Uterus (tissue), 3 donors: ENCODE measurements at regions not wholly inside any gene's neighbourhood (a gene's known extent, or its start where the extent isn't known, plus 50 kb on each side); places are given as distances from the start of the nearest gene placed in this dataset.

ENCODE experiments used
- DNase-seq, 2 donors: peaks; one replicate each; pipeline ENCODE4 v3.0.0-alpha.2; 2019 to 2020
- H3K27ac ChIP-seq, 2 donors: fragments of 200-600 bp; sonication (generic); 1 replicate in 1 of 2; 2 replicates in 1 of 2; pipeline ENCODE4 v1.5.1; 2016 to 2018
- H3K27me3 ChIP-seq, 2 donors: fragments of 200-600 bp; sonication (generic); one replicate each; pipeline ENCODE4 v1.5.1; 2018 to 2019; ENCODE audit warnings: control low read depth in 1 of 2
- H3K36me3 ChIP-seq, 2 donors: fragments of 200-600 bp; sonication (generic); one replicate each; pipeline ENCODE4 v1.5.1; 2019; ENCODE audit warnings: control low read depth in 1 of 2
- H3K4me1 ChIP-seq, 2 donors: fragments of 200-600 bp; sonication (generic); one replicate each; pipeline ENCODE4 v1.5.1; 2018 to 2019; ENCODE audit warnings: control low read depth in 1 of 2
- H3K4me3 ChIP-seq, 2 donors: fragments of 200-600 bp; sonication (generic); 1 replicate in 1 of 2; 2 replicates in 1 of 2; pipeline ENCODE4 v1.5.1; 2018 to 2019; ENCODE audit warnings: mild to moderate bottlenecking in 1 of 2
- H3K9me3 ChIP-seq, 2 donors: fragments of 200-600 bp; sonication (generic); one replicate each; pipeline ENCODE4 v1.5.1; 2019; ENCODE audit warnings: control low read depth in 1 of 2
- CTCF ChIP-seq, 4 experiments: fragments of 200-600 bp in 2 of 4; fragments of 450-650 bp in 2 of 4; sonication (generic) in 2 of 4; IDR thresholded peaks; one replicate each; pipeline ENCODE4 v1.5.1; 2016 to 2019; ENCODE audit warnings: antibody characterized with exemption in 4 of 4, mild to moderate bottlenecking in 2 of 4, moderate library complexity in 1 of 4
- POLR2A ChIP-seq, 2 donors: fragments of 450-650 bp; IDR thresholded peaks; one replicate each; pipeline ENCODE4 v1.6.1; 2016; ENCODE audit warnings: antibody characterized with exemption in 2 of 2, mild to moderate bottlenecking in 1 of 2, moderate library complexity in 1 of 2
- intact Hi-C: fragments of 100-400 bp; cut with DNase I; formaldehyde crosslinking; loops from one replicate; pipeline ENCODE4 v1.15.1; 2023; ENCODE audit warnings: low total_unique reads
- donor health status: DM: yes; HTN: yes; CAD: no.

- no peak for DNase-seq
- Histone ChIP-seq H3K4me1 (no peaks in the 10 kb centered on the region), H3K9me3 (no peaks in the 10 kb centered on the region), H3K36me3 (no peaks in the 10 kb centered on the region), H3K27me3 (no peaks in the 10 kb centered on the region), H3K27ac (no peak overlapping the region), H3K4me3 (no peak overlapping the region)
- no peak for TF ChIP-seq CTCF (IDR thresholded peaks at IDR 0.05)
- intact Hi-C loops = no loop called here
Measured at GRCh38 chr6:66851930-66852329, 1144.9 kb upstream of the EYS start.

DNA sequence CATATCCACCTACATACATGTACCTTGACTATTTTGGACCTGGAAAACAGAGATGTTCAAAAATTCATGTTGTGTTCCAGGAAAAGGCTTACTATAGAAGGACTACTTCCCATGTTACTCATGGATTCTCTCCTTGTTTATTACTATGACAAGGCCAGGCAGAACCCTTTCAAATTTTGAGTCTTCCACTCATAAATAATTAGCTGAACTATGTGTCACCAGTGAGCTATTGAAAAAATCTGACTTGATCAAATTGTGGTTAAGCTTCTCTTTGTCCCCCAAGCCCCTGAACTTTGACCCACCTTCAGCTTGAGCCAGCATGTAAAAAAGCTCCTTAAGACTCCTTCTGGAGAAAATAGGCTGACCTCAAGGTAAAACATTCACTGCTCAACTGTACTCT, 1142.8 kb upstream of the EYS start:
- DNase-seq = no peak
- Histone ChIP-seq H3K36me3 (no peaks in the 10 kb centered on the region), H3K4me3 (no peak overlapping the region), H3K9me3 (no peaks in the 10 kb centered on the region), H3K4me1 (no peaks in the 10 kb centered on the region), H3K27me3 (no peaks in the 10 kb centered on the region), H3K27ac (no peak overlapping the region)
- intact Hi-C loops = no loop called here
- TF ChIP-seq CTCF (IDR thresholded peaks at IDR 0.05) (no peak), POLR2A (IDR thresholded peaks at IDR 0.05) (no peak)

- Histone ChIP-seq H3K27me3 (no peaks in the 10 kb centered on the region), H3K9me3 (no peaks in the 10 kb centered on the region), H3K27ac (no peak overlapping the region), H3K36me3 (no peaks in the 10 kb centered on the region), H3K4me1 (no peaks in the 10 kb centered on the region), H3K4me3 (no peak overlapping the region)
- no peak for DNase-seq
- TF ChIP-seq CTCF (IDR thresholded peaks at IDR 0.05) = no peak
- TF ChIP-seq POLR2A (IDR thresholded peaks at IDR 0.05) = no peak
- intact Hi-C loops = no loop called here
Measured at GRCh38 chr6:66848244-66848953, 1141.4 kb upstream of the EYS start.

GRCh38 chr6:66838764-66839163, 1131.7 kb upstream of the EYS start:
- TF ChIP-seq CTCF (IDR thresholded peaks at IDR 0.05) (no peak), POLR2A (IDR thresholded peaks at IDR 0.05) (no peak)
- intact Hi-C loops = no loop called here
- no peak for DNase-seq
- no peak overlapping the region for H3K27ac ChIP-seq
- H3K4me1 ChIP-seq = no peaks in the 10 kb centered on the region
- H3K4me3 ChIP-seq = no peak overlapping the region
- no peaks in the 10 kb centered on the region for H3K27me3 ChIP-seq
- H3K36me3 ChIP-seq = no peaks in the 10 kb centered on the region
- H3K9me3 ChIP-seq = no peaks in the 10 kb centered on the region

- Histone ChIP-seq H3K4me1 (no peaks in the 10 kb centered on the region), H3K4me3 (no peak overlapping the region), H3K27ac (no peak overlapping the region), H3K9me3 (no peaks in the 10 kb centered on the region), H3K36me3 (no peaks in the 10 kb centered on the region), H3K27me3 (no peaks in the 10 kb centered on the region)
- DNase-seq = no peak
- intact Hi-C loops = no loop called here
- TF ChIP-seq POLR2A (IDR thresholded peaks at IDR 0.05) (no peak), CTCF (IDR thresholded peaks at IDR 0.05) (no peak)
Measured at GRCh38 chr6:66825539-66825938, 1118.5 kb upstream of the EYS start.
